ENCODE measurements at regions not wholly inside any gene's neighbourhood (a gene's known extent, or its start where the extent isn't known, plus 50 kb on each side); places are given as distances from the start of the nearest gene placed in this dataset.

GRCh38 chr14:26929361-26929760 is 331.5 kb upstream of the NOVA1 start:
- DNase-seq (ENCODE audit: low read depth), result no peak

- no peak for DNase-seq (ENCODE audit: low read depth)
These were observed 332.7 kb upstream of the NOVA1 start for GRCh38 chr14:26930576-26930975.

GRCh38 chr14:26932606-26933005 is 334.8 kb upstream of the NOVA1 start:
- no peak for DNase-seq (ENCODE audit: low read depth)

GRCh38 chr14:26933431-26933830 is 335.6 kb upstream of the NOVA1 start:
- DNase-seq (ENCODE audit: low read depth), result no peak

- no peak for DNase-seq (ENCODE audit: low read depth)
These were observed 336.3 kb upstream of the NOVA1 start for GRCh38 chr14:26934151-26934550.

DNA sequence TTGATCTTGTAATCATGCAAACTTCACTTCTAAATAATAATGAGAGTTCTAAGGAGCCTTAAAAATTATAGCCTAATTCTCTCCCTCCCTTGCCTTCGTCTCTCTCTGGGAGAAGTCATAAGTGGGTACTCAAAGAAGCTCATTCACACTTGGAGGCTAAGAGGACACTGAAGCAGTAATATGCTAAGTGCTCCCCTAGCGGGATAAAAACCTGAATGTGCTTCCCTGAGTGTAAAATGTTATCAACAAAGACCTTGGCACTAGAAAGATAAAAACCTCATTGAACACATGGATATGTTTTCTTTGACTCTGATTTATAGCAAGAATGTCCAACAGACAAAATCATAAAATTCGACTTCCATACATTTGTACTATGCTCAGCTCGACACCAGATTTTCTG is 337.9 kb upstream of the NOVA1 start:
- no peak for DNase-seq (ENCODE audit: low read depth)

DNA sequence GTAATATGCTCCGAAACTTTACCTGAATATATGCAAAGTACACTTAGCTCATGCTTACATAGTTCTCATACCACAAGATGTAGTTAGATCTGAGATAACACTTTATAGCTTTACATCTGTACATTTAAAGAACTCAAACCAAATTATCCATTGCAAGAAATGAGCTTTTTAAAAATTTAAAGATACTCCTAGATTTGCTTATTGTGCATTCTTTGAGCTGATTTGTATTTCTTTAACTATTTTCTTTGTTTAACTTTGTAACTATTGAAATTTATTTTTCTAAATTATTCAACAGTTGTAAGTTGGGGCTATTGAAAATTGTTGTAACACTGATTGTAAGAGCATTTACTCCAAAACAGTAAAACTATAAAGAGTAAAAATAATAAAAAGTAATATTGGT is 340.2 kb upstream of the NOVA1 start:
- no peak for DNase-seq (ENCODE audit: low read depth)

- DNase-seq (ENCODE audit: low read depth), result no peak
These were observed 341.9 kb upstream of the NOVA1 start for GRCh38 chr14:26939755-26940154.

DNA sequence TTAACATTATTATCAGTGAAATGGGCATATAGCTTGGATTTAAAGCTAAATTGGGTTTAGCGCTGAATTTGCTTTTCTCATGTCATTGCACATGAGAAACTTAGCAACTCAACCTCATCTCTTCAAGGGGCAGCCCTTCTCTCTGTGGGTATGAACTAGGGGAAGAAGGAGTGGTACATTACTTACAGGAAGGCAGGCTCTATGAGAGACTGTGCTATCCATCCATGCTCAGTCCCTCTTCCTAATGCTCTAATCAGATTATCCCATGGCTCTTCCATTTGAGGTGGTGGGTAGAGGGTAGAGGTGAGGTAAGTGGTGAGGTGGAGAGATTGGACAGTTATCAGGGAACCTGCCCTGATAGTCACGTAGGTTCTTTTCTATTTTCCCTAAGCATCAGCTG is 343.7 kb upstream of the NOVA1 start:
- no peak for DNase-seq (ENCODE audit: low read depth)

DNA sequence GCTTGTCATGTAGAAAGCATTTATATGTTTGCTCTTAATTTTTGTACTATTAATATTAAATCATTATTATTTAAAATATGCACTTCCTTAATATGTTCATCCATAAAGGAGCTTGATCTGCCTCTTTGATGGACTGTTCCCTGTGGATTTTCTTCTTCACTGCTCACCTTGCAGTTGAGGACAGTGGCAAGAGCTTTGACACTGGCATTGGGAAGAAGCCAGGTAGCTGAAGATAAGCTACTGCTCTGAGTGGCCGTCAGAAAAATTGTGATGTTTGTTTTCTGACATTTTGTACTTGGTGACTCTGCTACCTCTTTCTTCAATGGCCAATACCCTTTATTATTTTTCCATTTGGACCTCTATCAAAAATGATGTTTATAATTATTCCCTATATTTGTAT is 349.4 kb upstream of the NOVA1 start:
- no peak for DNase-seq (ENCODE audit: low read depth)

- no peak for DNase-seq (ENCODE audit: low read depth)
These were observed 361.6 kb upstream of the NOVA1 start for GRCh38 chr14:26959437-26959836.

DNA sequence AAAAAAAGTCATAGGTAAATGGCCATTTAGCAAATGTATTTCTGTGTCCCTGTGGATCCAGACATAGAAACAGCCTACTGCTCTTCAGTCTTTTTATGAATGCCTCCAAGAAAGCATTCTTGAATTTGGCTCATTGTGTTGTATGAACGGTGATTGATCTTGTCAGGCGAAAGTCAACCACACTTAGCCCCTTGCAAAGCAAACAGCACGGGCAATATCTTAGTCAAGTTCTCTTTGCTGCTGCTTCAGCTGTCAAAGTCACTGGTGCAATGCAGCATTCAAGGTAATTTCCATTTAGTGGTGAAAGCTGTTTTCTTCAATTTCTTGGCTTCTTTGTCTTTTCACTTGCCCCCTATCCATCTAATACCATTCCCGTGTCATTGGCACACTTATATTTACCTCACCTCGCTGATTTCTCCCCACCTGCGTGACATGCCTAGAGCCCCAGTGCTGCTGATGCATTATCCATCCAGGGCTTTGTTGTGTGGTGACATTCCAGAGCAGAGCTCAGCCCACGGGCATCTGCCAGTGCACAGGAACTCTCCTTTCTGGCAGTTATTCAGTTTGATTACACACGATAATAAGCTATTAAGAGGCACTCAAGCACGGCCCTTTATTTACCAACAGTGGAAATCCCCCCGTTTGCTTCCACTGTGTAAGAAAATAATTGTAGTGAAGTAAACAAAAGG is 362.3 kb upstream of the NOVA1 start:
- DNase-seq (ENCODE audit: low read depth), result no peak

- no peak for DNase-seq (ENCODE audit: low read depth)
These were observed 365.9 kb upstream of the NOVA1 start for GRCh38 chr14:26963711-26964110.

DNA sequence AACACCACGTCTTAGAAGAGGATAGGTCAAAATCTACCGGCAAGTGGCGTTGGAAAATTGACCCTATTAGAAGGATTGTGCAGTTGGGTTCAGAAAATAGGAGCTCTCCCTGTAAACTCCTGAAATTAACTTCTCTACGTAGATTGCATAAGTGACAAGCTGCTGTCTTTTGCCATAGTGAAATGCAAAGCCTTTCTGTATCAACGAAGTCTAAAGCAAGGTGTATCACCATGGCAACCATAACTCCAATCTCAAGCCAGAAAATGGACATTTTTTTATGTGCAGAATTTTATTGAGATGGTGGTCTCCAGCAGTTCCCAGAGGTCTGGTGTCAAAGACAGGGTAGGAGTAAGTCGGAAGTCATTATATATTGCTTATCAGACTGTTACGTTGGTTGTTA is 367.7 kb upstream of the NOVA1 start:
- no peak for DNase-seq (ENCODE audit: low read depth)

- DNase-seq (ENCODE audit: low read depth), result no peak
These were observed 369.1 kb upstream of the NOVA1 start for GRCh38 chr14:26966908-26967307.

GRCh38 chr14:26974965-26975364 is 377.1 kb upstream of the NOVA1 start:
- no peak for DNase-seq (ENCODE audit: low read depth)

GRCh38 chr14:26982071-26982470 is 384.2 kb upstream of the NOVA1 start:
- no peak for DNase-seq (ENCODE audit: low read depth)

- no peak for DNase-seq (ENCODE audit: low read depth)
These were observed 386.7 kb upstream of the NOVA1 start for GRCh38 chr14:26984311-26985177.

- no peak for DNase-seq (ENCODE audit: low read depth)
These were observed 390.0 kb upstream of the NOVA1 start for GRCh38 chr14:26987744-26988363.

GRCh38 chr14:26990946-26991345 is 393.1 kb upstream of the NOVA1 start:
- no peak for DNase-seq (ENCODE audit: low read depth)

DNA sequence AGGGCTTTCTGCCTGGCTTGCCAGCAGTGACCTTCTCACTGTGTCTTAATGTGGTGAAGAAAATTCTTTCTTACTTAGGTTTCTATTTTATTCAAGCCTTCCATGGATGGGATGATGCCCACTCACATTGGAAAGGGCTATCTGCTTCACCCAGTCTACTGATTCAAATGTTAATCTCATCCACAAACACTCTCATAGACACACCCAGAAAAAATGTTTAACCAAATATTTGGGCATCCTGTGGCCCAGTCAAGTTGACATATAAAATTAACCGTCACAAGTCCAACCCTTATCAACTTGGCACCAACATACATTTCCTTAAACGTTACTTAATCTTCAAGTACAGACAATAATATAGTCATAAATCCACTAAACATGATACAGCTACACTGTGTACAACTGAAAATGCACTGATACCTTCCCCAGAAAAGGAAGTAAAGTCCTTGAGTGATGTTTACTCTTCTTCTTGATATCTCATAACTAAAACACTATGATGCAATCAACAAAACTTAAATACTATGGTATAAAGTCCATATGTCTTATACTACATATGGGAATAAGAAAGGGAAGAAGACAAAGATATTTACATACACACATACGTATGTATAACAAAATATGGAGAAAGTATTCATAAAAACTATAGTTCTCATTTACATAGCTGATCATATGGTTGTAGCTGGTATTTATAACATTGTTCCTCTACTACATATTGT is 394.7 kb upstream of the NOVA1 start:
- DNase-seq (ENCODE audit: low read depth), result no peak

DNA sequence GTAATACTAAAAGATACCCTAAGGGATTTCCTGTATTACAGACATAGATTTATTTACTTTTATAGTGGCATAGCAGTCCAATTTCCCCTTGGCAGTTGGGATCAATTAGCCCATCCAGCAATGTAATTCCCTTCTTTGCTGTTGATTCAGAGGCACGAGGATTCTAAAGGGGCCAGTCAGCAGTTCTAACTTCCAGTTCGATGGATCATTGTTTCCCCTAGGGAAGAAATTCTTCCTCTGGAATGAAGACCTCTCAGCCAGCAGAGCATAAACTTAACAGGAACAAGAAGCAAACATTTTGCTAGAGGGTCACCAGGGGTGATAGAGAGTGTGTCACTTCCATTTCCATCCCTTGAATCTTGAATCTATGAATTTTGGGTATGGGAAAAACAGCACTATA is 395.7 kb upstream of the NOVA1 start:
- no peak for DNase-seq (ENCODE audit: low read depth)

GRCh38 chr14:26995301-26995700 is 397.5 kb upstream of the NOVA1 start:
- DNase-seq (ENCODE audit: low read depth), result no peak
